GM12878 (cell line): ENCODE measurements at regions not wholly inside any gene's neighbourhood (a gene's known extent, or its start where the extent isn't known, plus 50 kb on each side); places are given as distances from the start of the nearest gene placed in this dataset.

Experiments used
- ATAC-seq: fragments of 200-7000 bp; cut with Tn5 transposase; 3 replicates; pipeline ENCODE4 v1.9.1; 2020; ENCODE audit warnings: mild to moderate bottlenecking, moderate library complexity
- BruUV-seq: library from RNA; stranded (reverse); fragments of 400-500 nt; replicated peaks from 2 replicates; lab custom pipeline; 2021; lab: Mats Ljungman, UMichigan
- CTCF ChIA-PET: fragments of 300-600 bp; sonication (Branson Sonifier 250); formaldehyde crosslinking; extraction: SDS; loops from one replicate; lab custom pipeline; 2021; ENCODE audit warnings: inconsistent platforms; lab: Yijun Ruan, JAX
- POLR2A ChIA-PET: fragments of 350-600 bp; formaldehyde crosslinking; extraction: SDS; loops from one replicate; lab custom pipeline; 2021; ENCODE audit warnings: inconsistent platforms; lab: Charles Lee
- RAD21 ChIA-PET: fragments of 300-600 bp; sonication (Branson Sonifier 250); formaldehyde crosslinking; loops from one replicate; lab custom pipeline; 2023; ENCODE audit warnings: antibody characterized with exemption; ENCODE audit not compliant: unreplicated experiment; lab: Charles Lee
- SMC1A ChIA-PET: fragments of 300-600 bp; sonication (Branson Sonifier 250); formaldehyde crosslinking; loops from one replicate; lab custom pipeline; 2023; ENCODE audit not compliant: unreplicated experiment, uncharacterized antibody; lab: Charles Lee
- DNase-seq: peaks from one replicate; pipeline ENCODE4 v3.0.0-alpha.2; 2011; ENCODE audit warnings: low read depth, low spot score
- FAIRE-seq: peaks from 3 replicates; lab custom pipeline; 2011; peaks lifted over from hg19 to GRCh38; lab: Jason Lieb, UNC
- H2AFZ ChIP-seq: 2 replicates; pipeline ENCODE4 v1.6.0; 2011; ENCODE audit warnings: low read depth, low read length, control low read depth; ENCODE audit not compliant: control insufficient read depth
- H3K27ac ChIP-seq: 2 replicates; pipeline ENCODE4 v1.5.1; 2011; ENCODE audit warnings: control low read depth; ENCODE audit not compliant: control insufficient read depth, insufficient read depth
- H3K27me3 ChIP-seq, 2 experiments: replicated peaks in 1 of 2; 2 replicates each; pipeline versions ENCODE4 v1.6.0 to v1.6.1; 2011; ENCODE audit warnings: low read length in 1 of 2; ENCODE audit not compliant: control insufficient read depth in 2 of 2, insufficient read depth in 2 of 2
- H3K36me3 ChIP-seq, 2 experiments: 2 replicates each; pipeline ENCODE4 v1.5.1; 2011; ENCODE audit warnings: low read length in 1 of 2; ENCODE audit not compliant: control insufficient read depth in 2 of 2, insufficient read depth in 2 of 2
- H3K4me1 ChIP-seq: 2 replicates; pipeline ENCODE4 v1.6.1; 2011; ENCODE audit warnings: mild to moderate bottlenecking, low read length, moderate library complexity, mixed read lengths; ENCODE audit not compliant: control insufficient read depth, insufficient read depth
- H3K4me2 ChIP-seq: 2 replicates; pipeline ENCODE4 v1.6.0; 2011; ENCODE audit warnings: control low read depth; ENCODE audit not compliant: control insufficient read depth, insufficient read depth
- H3K4me3 ChIP-seq: fragments of 200-600 bp; sonication (generic); 2 replicates; pipeline ENCODE4 v1.5.1; 2016
- H3K79me2 ChIP-seq: 2 replicates; pipeline ENCODE4 v1.6.0; 2011; ENCODE audit warnings: low read length; ENCODE audit not compliant: control insufficient read depth, insufficient read depth
- H3K9ac ChIP-seq: 2 replicates; pipeline ENCODE4 v1.8.0; 2011; ENCODE audit warnings: low read length, control low read depth, mixed read lengths; ENCODE audit not compliant: control insufficient read depth, insufficient read depth
- H3K9me3 ChIP-seq: replicated peaks from 3 replicates; pipeline ENCODE4 v1.5.1; 2011; ENCODE audit warnings: mild to moderate bottlenecking, low read length; ENCODE audit not compliant: control insufficient read depth, insufficient read depth
- H4K20me1 ChIP-seq: 2 replicates; pipeline ENCODE4 v1.6.0; 2011; ENCODE audit not compliant: control insufficient read depth, insufficient read depth
- BACH1 ChIP-seq: fragments of 450-650 bp; IDR thresholded peaks from 2 replicates; pipeline ENCODE4 v1.6.1; 2017; ENCODE audit warnings: mild to moderate bottlenecking, borderline replicate concordance
- E4F1 ChIP-seq: fragments of 450-650 bp; IDR thresholded peaks from 2 replicates; pipeline ENCODE4 v1.6.1; 2018; ENCODE audit warnings: borderline replicate concordance, mild to moderate bottlenecking; ENCODE audit not compliant: partially characterized antibody
- HCFC1 ChIP-seq: fragments of 150-350 bp; IDR thresholded peaks from 2 replicates; pipeline ENCODE4 v1.6.1; 2014; ENCODE audit warnings: low read length
- MLLT1 ChIP-seq: fragments of 450-650 bp; IDR thresholded peaks from 2 replicates; pipeline ENCODE4 v1.6.1; 2016; ENCODE audit warnings: mild to moderate bottlenecking
- SIN3A ChIP-seq: IDR thresholded peaks from 2 replicates; pipeline ENCODE4 v1.6.1; 2012; ENCODE audit warnings: low read depth, low read length, improper control_type of control experiment
- WRNIP1 ChIP-seq: IDR thresholded peaks from 2 replicates; pipeline ENCODE4 v1.6.1; 2011; ENCODE audit warnings: low read depth, low read length, improper control_type of control experiment, borderline replicate concordance
- ZNF687 ChIP-seq: fragments of 450-650 bp; IDR thresholded peaks from 2 replicates; pipeline ENCODE4 v1.6.1; 2017; ENCODE audit warnings: mild to moderate bottlenecking, moderate library complexity
- WGBS: methylation state at CpG from one replicate; pipeline ENCODE4 v1.1.6; 2016; ENCODE audit warnings: low lambda C conversion rate; ENCODE audit not compliant: insufficient replicate concordance, insufficient coverage; ENCODE audit errors: missing lambda C conversion rate; 5-methylcytosine and 5-hydroxymethylcytosine counted together
- in situ Hi-C: fragments of 300-500 bp; cut with MboI; formaldehyde crosslinking; loops from 9 replicates; pipeline ENCODE4 v1.14.3; 2018; ENCODE audit warnings: mixed read lengths
- intact Hi-C: fragments of 100-400 bp; cut with micrococcal nuclease; formaldehyde crosslinking; loops from one replicate; pipeline ENCODE4 v1.14.2; 2022; ENCODE audit not compliant: unreplicated experiment

GRCh38 chr13:111513766-111514609 is 193.5 kb downstream of the TEX29 start:
- ChIA-PET CTCF (no interaction called here), RAD21 (no interaction called here), POLR2A (no interaction called here), SMC1A (no interaction called here)
- BruUV-seq, result no TSS peak
- no peak for DNase-seq
- no peak for ATAC-seq
- Histone ChIP-seq H3K4me1 (no peaks in the 10 kb centered on the region), H3K9me3 (no peaks in the 10 kb centered on the region), H3K9ac (no peak overlapping the region), H3K27me3 (no peaks in the 10 kb centered on the region), H3K4me3 (no peak overlapping the region), H3K4me2 (no peak overlapping the region), H3K79me2 (no peaks in the 10 kb centered on the region), H2AFZ (no peak overlapping the region), H3K27ac (no peak overlapping the region), H4K20me1 (no peaks in the 10 kb centered on the region), H3K36me3 (no peaks in the 10 kb centered on the region)
- TF ChIP-seq HCFC1 (no peak), MLLT1 (no peak), WRNIP1 (no peak)
- 50% methylated on average over 31 of the region's 31 CpGs for WGBS
- intact Hi-C loops (no loop called here), in situ Hi-C loops (no loop called here)
- no peak for FAIRE-seq

GRCh38 chr13:111514610-111515306 is 194.3 kb downstream of the TEX29 start:
- no peaks in the 10 kb centered on the region for H3K36me3 ChIP-seq
- no peak for TF ChIP-seq ZNF687
- no peak for TF ChIP-seq SIN3A
- no peak for TF ChIP-seq E4F1
- no peak for TF ChIP-seq HCFC1
- no peak for TF ChIP-seq BACH1

More at GRCh38 chr13:111514610-111515306, 194.3 kb downstream of the TEX29 start:
- in situ Hi-C loops, result no loop called here
- intact Hi-C loops, result no loop called here
- H3K4me3 ChIP-seq, result no peak overlapping the region
- ChIA-PET POLR2A (no interaction called here), SMC1A (no interaction called here), RAD21 (no interaction called here), CTCF (no interaction called here)
- H3K27me3 ChIP-seq, result no peaks in the 10 kb centered on the region
- no peak for DNase-seq
- H3K9ac ChIP-seq, result no peak overlapping the region
- no peak for FAIRE-seq
- BruUV-seq, result no TSS peak
- no peaks in the 10 kb centered on the region for H3K4me1 ChIP-seq
- WGBS, result 55% methylated on average over 24 of the region's 24 CpGs
- H2AFZ ChIP-seq, result no peak overlapping the region
- no peaks in the 10 kb centered on the region for H3K79me2 ChIP-seq
- ATAC-seq, result no peak
- no peaks in the 10 kb centered on the region for H4K20me1 ChIP-seq
- H3K9me3 ChIP-seq, result no peaks in the 10 kb centered on the region
- H3K4me2 ChIP-seq, result no peak overlapping the region
- no peak overlapping the region for H3K27ac ChIP-seq
